ENCODE measurements at regions not wholly inside any gene's neighbourhood (a gene's known extent, or its start where the extent isn't known, plus 50 kb on each side); places are given as distances from the start of the nearest gene placed in this dataset.

DNA sequence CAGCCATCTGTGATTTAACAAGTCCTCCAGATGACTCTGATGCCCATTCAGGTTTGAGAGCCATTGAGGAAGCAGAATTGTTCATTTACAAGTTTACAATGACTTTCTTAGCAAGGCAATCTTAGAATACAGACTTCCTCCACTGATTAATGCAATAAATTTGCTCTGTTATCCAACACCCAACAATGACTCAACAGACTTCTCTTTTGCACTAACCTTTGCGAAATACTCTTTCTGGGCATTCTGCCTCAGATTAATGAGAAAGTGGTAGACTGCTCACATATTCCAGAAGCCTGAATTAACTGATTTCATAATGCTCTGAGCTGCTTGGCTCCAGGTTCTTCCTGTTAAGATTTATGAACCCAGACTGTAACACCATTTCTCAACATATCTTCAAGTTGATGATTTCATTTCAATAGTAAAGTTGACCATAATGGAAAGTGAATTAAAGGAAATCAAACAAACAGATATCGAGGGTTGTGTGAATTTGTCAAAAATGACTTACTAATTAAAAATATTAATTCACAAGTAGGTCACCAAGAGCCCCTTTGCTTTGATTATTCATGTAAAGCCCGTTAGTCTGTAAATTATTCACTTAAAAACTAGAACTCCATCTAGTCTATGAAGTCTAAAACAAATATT lies 70.5 kb upstream of the BLID start:
- Histone ChIP-seq H3K9me3 (ENCODE audit: control insufficient read depth, insufficient read depth, low read depth, low read length) (no peaks in the 10 kb centered on the region), H3K4me3 (ENCODE audit: low read depth, low read length) (no peak overlapping the region), H3K27me3 (ENCODE audit: control insufficient read depth, insufficient read depth, low read length) (no peaks in the 10 kb centered on the region), H3K27ac (ENCODE audit: low read depth, low read length) (no peak overlapping the region), H3K36me3 (ENCODE audit: control insufficient read depth, insufficient read depth, low read length) (no peaks in the 10 kb centered on the region), H3K9ac (ENCODE audit: low read length) (no peak overlapping the region), H3K4me1 (ENCODE audit: control insufficient read depth, insufficient read depth, low read length) (no peaks in the 10 kb centered on the region)

DNA sequence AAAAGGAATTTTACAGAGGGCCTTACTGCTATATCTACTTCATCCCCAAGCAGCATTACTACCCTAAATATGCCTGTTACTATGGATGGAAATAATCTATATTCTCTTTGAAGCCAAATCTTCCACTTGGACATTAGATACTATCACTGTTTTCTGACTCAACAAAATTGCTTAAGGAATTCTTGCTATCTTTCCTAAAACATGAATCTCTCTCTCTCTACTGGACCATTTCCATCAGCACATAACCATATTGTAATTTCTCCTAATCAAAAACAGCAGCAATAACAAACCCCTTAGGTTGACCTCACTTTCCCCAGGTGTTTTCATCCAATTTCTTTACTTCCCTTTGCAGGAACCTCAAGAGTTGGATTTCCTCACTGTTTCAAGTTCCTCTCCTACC lies 67.9 kb upstream of the BLID start:
- Histone ChIP-seq H3K27ac (ENCODE audit: low read depth, low read length) (no peak overlapping the region), H3K9ac (ENCODE audit: low read length) (no peak overlapping the region)

DNA sequence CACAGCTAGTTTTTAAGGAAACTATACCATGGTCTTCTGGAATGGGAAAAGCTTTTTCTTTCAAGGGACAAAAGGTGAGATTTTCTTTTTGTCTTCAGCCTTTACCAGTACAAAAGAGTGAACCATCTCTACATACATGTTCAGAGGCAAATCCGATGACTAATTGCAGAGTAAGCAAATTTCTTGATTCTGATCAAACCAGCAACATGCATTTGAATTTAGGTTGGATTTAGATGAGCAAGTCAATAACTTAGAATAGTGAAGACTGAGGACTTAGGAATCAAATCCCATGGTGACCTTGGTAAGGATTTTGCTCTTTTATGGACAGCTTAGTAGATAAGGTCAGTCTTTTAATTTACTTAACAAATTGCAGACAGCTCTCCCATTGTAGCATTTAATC lies 65.9 kb upstream of the BLID start:
- Histone ChIP-seq H3K27ac (ENCODE audit: low read depth, low read length) (no peak overlapping the region), H3K9me3 (ENCODE audit: control insufficient read depth, insufficient read depth, low read depth, low read length) (no peaks in the 10 kb centered on the region), H3K9ac (ENCODE audit: low read length) (no peak overlapping the region), H3K4me3 (ENCODE audit: low read depth, low read length) (no peak overlapping the region), H3K27me3 (ENCODE audit: control insufficient read depth, insufficient read depth, low read length) (no peaks in the 10 kb centered on the region), H3K4me1 (ENCODE audit: control insufficient read depth, insufficient read depth, low read length) (peaks cover 11% of the 10 kb centered on the region), H3K36me3 (ENCODE audit: control insufficient read depth, insufficient read depth, low read length) (no peaks in the 10 kb centered on the region)

More for the DNA sequence above, 67.9 kb upstream of the BLID start:
- peaks cover 11% of the 10 kb centered on the region for H3K4me1 ChIP-seq (ENCODE audit: control insufficient read depth, insufficient read depth, low read length)
- no peaks in the 10 kb centered on the region for H3K36me3 ChIP-seq (ENCODE audit: control insufficient read depth, insufficient read depth, low read length)
- no peaks in the 10 kb centered on the region for H3K9me3 ChIP-seq (ENCODE audit: control insufficient read depth, insufficient read depth, low read depth, low read length)
- H3K27me3 ChIP-seq (ENCODE audit: control insufficient read depth, insufficient read depth, low read length), result no peaks in the 10 kb centered on the region
- no peak overlapping the region for H3K4me3 ChIP-seq (ENCODE audit: low read depth, low read length)

DNA sequence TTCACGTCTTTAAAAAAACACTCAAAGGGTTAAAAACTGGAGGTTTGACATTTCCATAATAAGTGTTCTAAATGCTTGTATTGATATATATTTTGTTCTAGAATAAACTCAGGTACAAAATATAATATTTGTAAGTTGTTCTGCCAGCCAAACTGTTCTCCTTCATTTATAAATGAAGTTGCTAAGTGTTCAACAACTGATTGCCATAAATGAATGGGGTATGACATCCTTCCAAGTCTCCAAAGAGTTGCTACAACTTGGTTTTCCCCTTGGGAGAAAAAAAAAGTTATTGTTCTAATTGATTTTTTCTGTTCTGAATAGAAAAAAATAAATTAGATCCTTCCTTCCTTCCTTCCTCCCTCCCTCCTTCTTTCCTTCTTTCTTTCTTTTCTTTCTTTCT lies 65.4 kb upstream of the BLID start:
- no peak overlapping the region for H3K9ac ChIP-seq (ENCODE audit: low read length)
- H3K36me3 ChIP-seq (ENCODE audit: control insufficient read depth, insufficient read depth, low read length), result no peaks in the 10 kb centered on the region
- no peaks in the 10 kb centered on the region for H3K27me3 ChIP-seq (ENCODE audit: control insufficient read depth, insufficient read depth, low read length)
- H3K9me3 ChIP-seq (ENCODE audit: control insufficient read depth, insufficient read depth, low read depth, low read length), result no peaks in the 10 kb centered on the region
- H3K27ac ChIP-seq (ENCODE audit: low read depth, low read length), result no peak overlapping the region
- H3K4me1 ChIP-seq (ENCODE audit: control insufficient read depth, insufficient read depth, low read length), result peaks cover 11% of the 10 kb centered on the region
- H3K4me3 ChIP-seq (ENCODE audit: low read depth, low read length), result no peak overlapping the region

- no peaks in the 10 kb centered on the region for H3K9me3 ChIP-seq (ENCODE audit: control insufficient read depth, insufficient read depth, low read depth, low read length)
- peaks cover 11% of the 10 kb centered on the region for H3K4me1 ChIP-seq (ENCODE audit: control insufficient read depth, insufficient read depth, low read length)
- H3K36me3 ChIP-seq (ENCODE audit: control insufficient read depth, insufficient read depth, low read length), result no peaks in the 10 kb centered on the region
- no peak overlapping the region for H3K9ac ChIP-seq (ENCODE audit: low read length)
- peak overlapping the region; percentile 29; the same call in 1 of the 2 replicates for H3K27ac ChIP-seq (ENCODE audit: low read depth, low read length)
- H3K4me3 ChIP-seq (ENCODE audit: low read depth, low read length), result no peak overlapping the region
- no peaks in the 10 kb centered on the region for H3K27me3 ChIP-seq (ENCODE audit: control insufficient read depth, insufficient read depth, low read length)
Measured at GRCh38 chr11:122179961-122180834, 64.2 kb upstream of the BLID start.

DNA sequence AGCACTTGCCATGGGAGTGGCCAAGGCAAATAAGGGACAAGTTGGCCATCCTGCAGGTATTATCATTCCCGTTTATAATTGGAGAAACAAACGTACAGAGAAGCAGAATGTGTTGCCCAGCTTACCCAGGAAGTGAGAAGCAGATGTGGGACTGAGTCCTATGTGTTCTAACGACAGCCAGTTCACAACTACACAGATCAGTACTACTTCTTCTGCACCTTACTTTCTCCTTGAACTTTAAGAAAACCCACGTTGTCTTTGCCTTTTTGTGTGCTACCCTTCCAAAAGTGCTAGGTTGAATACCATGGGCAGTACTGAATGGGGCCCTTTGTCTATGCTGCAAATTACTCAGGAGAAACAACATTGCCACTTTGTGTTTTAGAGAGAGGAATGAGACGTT lies 62.8 kb upstream of the BLID start:
- Histone ChIP-seq H3K27me3 (ENCODE audit: control insufficient read depth, insufficient read depth, low read length) (no peaks in the 10 kb centered on the region), H3K27ac (ENCODE audit: low read depth, low read length) (no peak overlapping the region), H3K9ac (ENCODE audit: low read length) (no peak overlapping the region), H3K4me3 (ENCODE audit: low read depth, low read length) (no peak overlapping the region), H3K4me1 (ENCODE audit: control insufficient read depth, insufficient read depth, low read length) (peaks cover 11% of the 10 kb centered on the region), H3K36me3 (ENCODE audit: control insufficient read depth, insufficient read depth, low read length) (no peaks in the 10 kb centered on the region), H3K9me3 (ENCODE audit: control insufficient read depth, insufficient read depth, low read depth, low read length) (no peaks in the 10 kb centered on the region)

DNA sequence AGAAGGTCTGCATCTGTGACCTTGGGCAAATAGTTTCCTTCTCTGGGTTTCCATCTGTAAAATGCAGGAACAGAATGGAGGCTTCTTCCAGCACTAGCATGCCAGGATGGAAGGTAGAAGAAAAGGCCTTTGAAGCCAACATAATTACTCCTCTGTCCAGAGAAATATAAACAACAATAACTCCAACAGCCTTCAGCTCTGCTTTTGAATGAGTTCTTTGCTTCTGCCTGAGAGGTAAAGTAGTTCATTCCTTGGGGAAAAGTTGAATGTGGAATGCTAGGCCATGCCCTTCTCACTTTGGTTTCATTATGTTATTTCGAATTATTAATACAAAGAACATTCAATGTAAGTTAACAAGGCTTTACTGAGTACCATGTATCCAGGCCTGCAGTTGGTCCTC lies 61.2 kb upstream of the BLID start:
- H3K36me3 ChIP-seq (ENCODE audit: control insufficient read depth, insufficient read depth, low read length), result no peaks in the 10 kb centered on the region
- no peak overlapping the region for H3K9ac ChIP-seq (ENCODE audit: low read length)
- no peaks in the 10 kb centered on the region for H3K27me3 ChIP-seq (ENCODE audit: control insufficient read depth, insufficient read depth, low read length)
- no peaks in the 10 kb centered on the region for H3K9me3 ChIP-seq (ENCODE audit: control insufficient read depth, insufficient read depth, low read depth, low read length)
- H3K27ac ChIP-seq (ENCODE audit: low read depth, low read length), result no peak overlapping the region
- peaks cover 11% of the 10 kb centered on the region for H3K4me1 ChIP-seq (ENCODE audit: control insufficient read depth, insufficient read depth, low read length)
- no peak overlapping the region for H3K4me3 ChIP-seq (ENCODE audit: low read depth, low read length)

GRCh38 chr11:122176651-122177050 lies 60.6 kb upstream of the BLID start:
- Histone ChIP-seq H3K27ac (ENCODE audit: low read depth, low read length) (no peak overlapping the region), H3K4me1 (ENCODE audit: control insufficient read depth, insufficient read depth, low read length) (peaks cover 11% of the 10 kb centered on the region), H3K4me3 (ENCODE audit: low read depth, low read length) (no peak overlapping the region), H3K9me3 (ENCODE audit: control insufficient read depth, insufficient read depth, low read depth, low read length) (no peaks in the 10 kb centered on the region), H3K27me3 (ENCODE audit: control insufficient read depth, insufficient read depth, low read length) (no peaks in the 10 kb centered on the region), H3K9ac (ENCODE audit: low read length) (no peak overlapping the region), H3K36me3 (ENCODE audit: control insufficient read depth, insufficient read depth, low read length) (no peaks in the 10 kb centered on the region)

DNA sequence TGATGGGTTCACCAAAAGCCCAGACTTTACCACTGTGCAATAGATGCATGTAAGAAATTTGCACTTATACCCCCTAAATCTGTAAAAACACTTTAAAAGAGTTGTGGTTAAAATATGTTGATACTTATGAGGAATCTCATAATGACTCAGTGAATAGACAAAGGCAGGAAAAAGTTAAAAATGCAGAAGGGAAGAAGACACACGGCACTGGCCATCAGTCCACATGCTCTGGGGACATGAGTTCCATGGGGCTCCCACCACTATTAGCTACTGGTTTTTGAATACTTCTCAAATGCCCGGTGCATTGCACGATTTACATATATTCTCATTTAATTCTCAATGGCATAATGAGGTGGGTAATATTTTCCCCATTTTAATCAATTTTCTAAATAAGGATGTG lies 59.3 kb upstream of the BLID start:
- peaks cover 7% of the 10 kb centered on the region for H3K4me1 ChIP-seq (ENCODE audit: control insufficient read depth, insufficient read depth, low read length)
- H3K9ac ChIP-seq (ENCODE audit: low read length), result no peak overlapping the region
- H3K27me3 ChIP-seq (ENCODE audit: control insufficient read depth, insufficient read depth, low read length), result no peaks in the 10 kb centered on the region
- no peaks in the 10 kb centered on the region for H3K36me3 ChIP-seq (ENCODE audit: control insufficient read depth, insufficient read depth, low read length)
- H3K4me3 ChIP-seq (ENCODE audit: low read depth, low read length), result no peak overlapping the region
- no peaks in the 10 kb centered on the region for H3K9me3 ChIP-seq (ENCODE audit: control insufficient read depth, insufficient read depth, low read depth, low read length)
- no peak overlapping the region for H3K27ac ChIP-seq (ENCODE audit: low read depth, low read length)

- Histone ChIP-seq H3K27ac (ENCODE audit: low read depth, low read length) (no peak overlapping the region), H3K36me3 (ENCODE audit: control insufficient read depth, insufficient read depth, low read length) (no peaks in the 10 kb centered on the region), H3K4me1 (ENCODE audit: control insufficient read depth, insufficient read depth, low read length) (no peaks in the 10 kb centered on the region), H3K27me3 (ENCODE audit: control insufficient read depth, insufficient read depth, low read length) (no peaks in the 10 kb centered on the region), H3K4me3 (ENCODE audit: low read depth, low read length) (no peak overlapping the region), H3K9ac (ENCODE audit: low read length) (no peak overlapping the region), H3K9me3 (ENCODE audit: control insufficient read depth, insufficient read depth, low read depth, low read length) (no peaks in the 10 kb centered on the region)
Measured at GRCh38 chr11:122173587-122173986, 57.6 kb upstream of the BLID start.

DNA sequence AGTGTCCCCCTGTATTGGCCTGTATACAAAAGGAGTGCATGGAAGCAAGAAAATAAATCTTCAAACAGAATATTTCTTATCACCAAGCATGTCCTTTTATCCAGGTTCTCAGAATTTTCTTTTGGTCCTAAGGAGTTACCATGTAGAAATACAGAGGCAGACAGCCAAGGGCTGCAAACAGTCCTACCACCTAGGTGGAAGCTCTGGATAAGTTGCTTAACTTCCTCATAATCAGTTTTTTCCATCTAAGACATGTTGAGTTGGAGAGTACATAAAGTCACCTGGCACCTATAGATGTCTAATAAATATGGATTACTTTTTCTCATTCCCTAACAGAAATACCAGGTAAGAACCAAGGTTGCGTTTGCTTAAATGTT lies 57.0 kb upstream of the BLID start:
- H3K27ac ChIP-seq (ENCODE audit: low read depth, low read length), result no peak overlapping the region
- peaks cover 2% of the 10 kb centered on the region for H3K4me1 ChIP-seq (ENCODE audit: control insufficient read depth, insufficient read depth, low read length)
- no peak overlapping the region for H3K9ac ChIP-seq (ENCODE audit: low read length)
- no peaks in the 10 kb centered on the region for H3K36me3 ChIP-seq (ENCODE audit: control insufficient read depth, insufficient read depth, low read length)
- no peaks in the 10 kb centered on the region for H3K9me3 ChIP-seq (ENCODE audit: control insufficient read depth, insufficient read depth, low read depth, low read length)
- H3K27me3 ChIP-seq (ENCODE audit: control insufficient read depth, insufficient read depth, low read length), result no peaks in the 10 kb centered on the region
- H3K4me3 ChIP-seq (ENCODE audit: low read depth, low read length), result no peak overlapping the region

All from HUES6 (cell line).